ENCODE measurements at regions not wholly inside any gene's neighbourhood (a gene's known extent, or its start where the extent isn't known, plus 50 kb on each side); places are given as distances from the start of the nearest gene placed in this dataset.

GRCh38 chr1:115170961-115171392, 81.7 kb upstream of the TSPAN2 start:
- H3K27me3 ChIP-seq (ENCODE audit: insufficient read depth, low read length): no peaks in the 10 kb centered on the region
- H2AFZ ChIP-seq (ENCODE audit: low read length): no peak overlapping the region
- H3K4me1 ChIP-seq (ENCODE audit: insufficient read depth, low read length, severe bottlenecking): no peaks in the 10 kb centered on the region
- H3K9me2 ChIP-seq (ENCODE audit: low read depth, low read length): no peaks in the 10 kb centered on the region
- no peaks in the 10 kb centered on the region for H3K36me3 ChIP-seq (ENCODE audit: insufficient read depth, low read length)
- no peak overlapping the region for H3K9ac ChIP-seq (ENCODE audit: low read length)
- no peak overlapping the region for H3K27ac ChIP-seq (ENCODE audit: low read depth, low read length, poor library complexity, severe bottlenecking)
- TF ChIP-seq, protein P1, sequence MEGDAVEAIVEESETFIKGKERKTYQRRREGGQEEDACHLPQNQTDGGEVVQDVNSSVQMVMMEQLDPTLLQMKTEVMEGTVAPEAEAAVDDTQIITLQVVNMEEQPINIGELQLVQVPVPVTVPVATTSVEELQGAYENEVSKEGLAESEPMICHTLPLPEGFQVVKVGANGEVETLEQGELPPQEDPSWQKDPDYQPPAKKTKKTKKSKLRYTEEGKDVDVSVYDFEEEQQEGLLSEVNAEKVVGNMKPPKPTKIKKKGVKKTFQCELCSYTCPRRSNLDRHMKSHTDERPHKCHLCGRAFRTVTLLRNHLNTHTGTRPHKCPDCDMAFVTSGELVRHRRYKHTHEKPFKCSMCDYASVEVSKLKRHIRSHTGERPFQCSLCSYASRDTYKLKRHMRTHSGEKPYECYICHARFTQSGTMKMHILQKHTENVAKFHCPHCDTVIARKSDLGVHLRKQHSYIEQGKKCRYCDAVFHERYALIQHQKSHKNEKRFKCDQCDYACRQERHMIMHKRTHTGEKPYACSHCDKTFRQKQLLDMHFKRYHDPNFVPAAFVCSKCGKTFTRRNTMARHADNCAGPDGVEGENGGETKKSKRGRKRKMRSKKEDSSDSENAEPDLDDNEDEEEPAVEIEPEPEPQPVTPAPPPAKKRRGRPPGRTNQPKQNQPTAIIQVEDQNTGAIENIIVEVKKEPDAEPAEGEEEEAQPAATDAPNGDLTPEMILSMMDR (IDR thresholded peaks at IDR 0.05; ENCODE audit: low read length): no peak
- TF ChIP-seq EZH2 (IDR thresholded peaks at IDR 0.05; ENCODE audit: borderline replicate concordance, low read length): no peak
- H3K9me3 ChIP-seq (ENCODE audit: low read length): no peaks in the 10 kb centered on the region
- no peak overlapping the region for H3K4me2 ChIP-seq (ENCODE audit: low read length)
- H3K4me3 ChIP-seq (ENCODE audit: low read depth, low read length, poor library complexity, severe bottlenecking): no peak overlapping the region
- H3K79me2 ChIP-seq (ENCODE audit: insufficient read depth, low read length): no peaks in the 10 kb centered on the region
- no peaks in the 10 kb centered on the region for H3F3A ChIP-seq (ENCODE audit: insufficient read depth, low read length)
- no peaks in the 10 kb centered on the region for H4K20me1 ChIP-seq (ENCODE audit: insufficient read depth, low read length)

GRCh38 chr1:115170377-115170776, 81.1 kb upstream of the TSPAN2 start:
- H3K27ac ChIP-seq (ENCODE audit: low read depth, low read length, poor library complexity, severe bottlenecking): no peak overlapping the region

DNA sequence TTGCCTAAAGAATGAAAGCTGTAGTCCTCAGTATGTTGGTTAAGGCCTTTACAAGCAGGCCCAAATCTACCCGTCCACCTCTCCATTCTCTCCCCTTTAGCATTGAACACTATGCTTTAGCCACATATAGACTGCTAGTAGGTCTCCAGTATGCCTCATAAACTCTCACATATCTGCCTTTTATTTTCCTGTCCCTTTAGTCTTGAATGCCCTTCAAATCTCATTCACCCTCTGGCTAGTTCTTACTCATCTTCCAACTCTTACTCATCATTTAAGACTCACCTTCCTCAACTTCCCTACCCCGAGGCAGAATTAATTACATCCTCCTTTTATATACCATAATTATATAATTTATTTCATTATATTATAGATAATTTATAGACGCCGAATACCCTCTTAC, 78.7 kb upstream of the TSPAN2 start:
- TF ChIP-seq EZH2 (IDR thresholded peaks at IDR 0.05; ENCODE audit: borderline replicate concordance, low read length): no peak
- TF ChIP-seq, protein P1 (IDR thresholded peaks at IDR 0.05; ENCODE audit: low read length): no peak
- H3K27me3 ChIP-seq (ENCODE audit: insufficient read depth, low read length): no peaks in the 10 kb centered on the region
- no peaks in the 10 kb centered on the region for H3K9me2 ChIP-seq (ENCODE audit: low read depth, low read length)
- H3K79me2 ChIP-seq (ENCODE audit: insufficient read depth, low read length): no peaks in the 10 kb centered on the region
- no peak overlapping the region for H3K4me2 ChIP-seq (ENCODE audit: low read length)
- H3K36me3 ChIP-seq (ENCODE audit: insufficient read depth, low read length): no peaks in the 10 kb centered on the region
- no peak overlapping the region for H3K4me3 ChIP-seq (ENCODE audit: low read depth, low read length, poor library complexity, severe bottlenecking)
- no peak overlapping the region for H2AFZ ChIP-seq (ENCODE audit: low read length)
- H4K20me1 ChIP-seq (ENCODE audit: insufficient read depth, low read length): no peaks in the 10 kb centered on the region
- H3K9me3 ChIP-seq (ENCODE audit: low read length): no peaks in the 10 kb centered on the region
- H3F3A ChIP-seq (ENCODE audit: insufficient read depth, low read length): no peaks in the 10 kb centered on the region
- no peak overlapping the region for H3K9ac ChIP-seq (ENCODE audit: low read length)
- H3K4me1 ChIP-seq (ENCODE audit: insufficient read depth, low read length, severe bottlenecking): no peaks in the 10 kb centered on the region
- no peak overlapping the region for H3K27ac ChIP-seq (ENCODE audit: low read depth, low read length, poor library complexity, severe bottlenecking)

More at GRCh38 chr1:115170377-115170776, 81.1 kb upstream of the TSPAN2 start:
- no peak overlapping the region for H3K9ac ChIP-seq (ENCODE audit: low read length)
- TF ChIP-seq EZH2 (IDR thresholded peaks at IDR 0.05; ENCODE audit: borderline replicate concordance, low read length): no peak
- TF ChIP-seq, protein P1 (IDR thresholded peaks at IDR 0.05; ENCODE audit: low read length): no peak
- no peak overlapping the region for H3K4me2 ChIP-seq (ENCODE audit: low read length)
- no peaks in the 10 kb centered on the region for H3F3A ChIP-seq (ENCODE audit: insufficient read depth, low read length)
- H3K4me1 ChIP-seq (ENCODE audit: insufficient read depth, low read length, severe bottlenecking): no peaks in the 10 kb centered on the region
- H3K9me2 ChIP-seq (ENCODE audit: low read depth, low read length): no peaks in the 10 kb centered on the region
- H3K27me3 ChIP-seq (ENCODE audit: insufficient read depth, low read length): no peaks in the 10 kb centered on the region
- no peak overlapping the region for H2AFZ ChIP-seq (ENCODE audit: low read length)
- no peaks in the 10 kb centered on the region for H3K36me3 ChIP-seq (ENCODE audit: insufficient read depth, low read length)
- H3K79me2 ChIP-seq (ENCODE audit: insufficient read depth, low read length): no peaks in the 10 kb centered on the region
- no peaks in the 10 kb centered on the region for H3K9me3 ChIP-seq (ENCODE audit: low read length)
- no peak overlapping the region for H3K4me3 ChIP-seq (ENCODE audit: low read depth, low read length, poor library complexity, severe bottlenecking)
- H4K20me1 ChIP-seq (ENCODE audit: insufficient read depth, low read length): no peaks in the 10 kb centered on the region
